GM20000 (cell line): ENCODE measurements at regions not wholly inside any gene's neighbourhood (a gene's known extent, or its start where the extent isn't known, plus 50 kb on each side); places are given as distances from the start of the nearest gene placed in this dataset.

Experiments used
- DNase-seq: peaks from one replicate; pipeline ENCODE4 v3.0.0; 2012; ENCODE audit warnings: low spot score
- TF ChIP-seq, protein P1 (sequence below): IDR thresholded peaks from 2 replicates; pipeline ENCODE4 v1.5.1; 2012; ENCODE audit warnings: mild to moderate bottlenecking, control low read depth; ENCODE audit errors: extremely low read depth, missing control alignments

DNA sequence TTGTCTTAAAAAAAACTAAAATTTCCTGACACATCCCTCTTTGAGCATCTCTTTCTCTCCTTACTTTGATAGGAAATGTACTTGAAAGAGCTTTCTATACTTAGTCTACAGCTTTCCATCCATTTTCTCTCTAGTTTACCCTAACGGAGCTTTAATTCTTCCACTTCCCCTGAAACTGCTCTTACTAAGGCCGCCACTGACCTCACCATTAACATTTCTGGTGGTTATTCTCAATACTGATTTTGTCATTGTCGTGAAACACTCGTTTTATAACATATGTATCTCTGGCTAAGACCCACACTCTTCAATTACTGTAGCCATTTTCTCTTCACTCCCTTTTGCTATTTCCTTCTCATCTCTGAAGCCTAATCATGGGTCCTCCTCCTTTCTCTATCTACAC, 262.0 kb upstream of the FERD3L start:
- no peak for DNase-seq
- TF ChIP-seq, protein P1, sequence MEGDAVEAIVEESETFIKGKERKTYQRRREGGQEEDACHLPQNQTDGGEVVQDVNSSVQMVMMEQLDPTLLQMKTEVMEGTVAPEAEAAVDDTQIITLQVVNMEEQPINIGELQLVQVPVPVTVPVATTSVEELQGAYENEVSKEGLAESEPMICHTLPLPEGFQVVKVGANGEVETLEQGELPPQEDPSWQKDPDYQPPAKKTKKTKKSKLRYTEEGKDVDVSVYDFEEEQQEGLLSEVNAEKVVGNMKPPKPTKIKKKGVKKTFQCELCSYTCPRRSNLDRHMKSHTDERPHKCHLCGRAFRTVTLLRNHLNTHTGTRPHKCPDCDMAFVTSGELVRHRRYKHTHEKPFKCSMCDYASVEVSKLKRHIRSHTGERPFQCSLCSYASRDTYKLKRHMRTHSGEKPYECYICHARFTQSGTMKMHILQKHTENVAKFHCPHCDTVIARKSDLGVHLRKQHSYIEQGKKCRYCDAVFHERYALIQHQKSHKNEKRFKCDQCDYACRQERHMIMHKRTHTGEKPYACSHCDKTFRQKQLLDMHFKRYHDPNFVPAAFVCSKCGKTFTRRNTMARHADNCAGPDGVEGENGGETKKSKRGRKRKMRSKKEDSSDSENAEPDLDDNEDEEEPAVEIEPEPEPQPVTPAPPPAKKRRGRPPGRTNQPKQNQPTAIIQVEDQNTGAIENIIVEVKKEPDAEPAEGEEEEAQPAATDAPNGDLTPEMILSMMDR = no peak

DNA sequence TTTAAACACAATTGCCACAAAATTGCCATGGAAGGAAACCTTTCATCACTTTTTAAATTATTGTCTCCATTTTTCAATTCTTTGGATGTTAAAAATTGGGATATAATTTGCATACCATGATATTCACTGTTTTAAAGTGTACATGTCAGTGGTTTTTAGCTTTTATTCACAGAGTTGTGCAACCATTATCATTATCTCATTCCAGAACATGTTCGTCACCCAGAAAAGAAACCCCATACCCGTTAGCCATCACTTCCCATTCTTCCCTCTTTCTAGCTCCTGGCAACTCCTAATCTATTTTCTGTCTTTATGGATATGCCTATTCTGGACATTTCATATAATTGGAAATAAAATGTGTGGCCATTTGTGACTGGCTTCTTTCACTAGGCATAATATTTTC, 260.3 kb upstream of the FERD3L start:
- TF ChIP-seq, protein P1 = no peak

DNA sequence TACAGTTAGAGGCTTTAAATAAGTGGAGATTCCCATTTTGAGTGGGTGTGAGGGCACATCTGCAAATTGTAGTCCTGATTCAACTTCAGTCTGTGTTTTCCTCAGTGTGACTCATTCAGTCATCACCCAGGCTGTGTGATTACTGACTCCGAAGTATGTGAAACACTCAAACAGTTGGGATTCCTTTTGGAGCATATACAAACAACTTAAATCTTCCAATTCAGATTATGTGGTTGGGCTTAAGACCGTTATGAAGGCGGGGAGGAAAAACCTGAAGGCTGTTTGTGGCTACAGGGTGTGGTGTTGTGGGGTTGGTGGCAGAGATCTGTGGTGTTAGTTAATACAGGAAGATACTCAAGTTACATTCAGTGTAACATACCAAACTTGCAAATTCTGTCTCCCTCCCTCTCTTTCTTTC, 259.7 kb upstream of the FERD3L start:
- TF ChIP-seq, protein P1 = no peak
- DNase-seq = no peak

More for the DNA sequence above, 260.3 kb upstream of the FERD3L start:
- DNase-seq = no peak

DNA sequence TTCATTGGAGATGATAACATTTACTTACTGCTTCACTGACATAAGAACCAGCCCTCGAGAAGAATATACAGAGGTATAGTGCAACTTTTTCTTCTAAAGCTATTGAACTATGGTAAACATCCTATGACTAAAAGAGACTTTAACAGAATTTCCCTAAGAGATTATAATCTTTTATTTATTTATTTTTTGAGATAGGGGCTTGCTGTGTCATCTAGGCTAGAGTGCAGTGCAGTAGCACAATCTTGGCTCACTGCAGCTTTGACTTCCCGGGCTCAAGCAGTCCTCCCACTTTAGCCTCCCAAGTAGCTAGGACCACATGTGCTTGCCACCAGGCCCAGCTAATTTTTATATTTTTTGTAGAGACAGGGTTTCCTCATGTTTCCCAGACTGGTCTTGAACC, 258.5 kb upstream of the FERD3L start:
- DNase-seq = no peak
- TF ChIP-seq, protein P1 = no peak

DNA sequence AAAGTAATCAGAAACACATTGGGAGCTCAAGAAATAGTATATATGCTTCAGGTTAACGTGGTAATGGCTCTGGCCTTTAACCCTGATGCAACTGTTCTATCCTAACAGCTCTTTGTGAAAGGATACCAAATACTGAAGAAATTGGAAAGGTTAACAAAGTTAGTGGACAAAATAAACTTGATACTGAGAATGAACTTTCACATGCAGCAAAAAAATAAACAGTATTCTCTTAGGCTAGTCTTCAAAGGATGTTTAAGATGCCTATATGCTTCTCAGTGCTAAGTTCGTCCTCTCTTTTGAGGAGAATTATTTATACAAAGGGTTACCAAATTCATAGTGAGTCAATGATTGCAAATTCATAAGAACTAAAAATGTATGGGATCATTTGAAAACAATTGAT, 256.2 kb upstream of the FERD3L start:
- TF ChIP-seq, protein P1 = no peak
- DNase-seq = no peak

DNA sequence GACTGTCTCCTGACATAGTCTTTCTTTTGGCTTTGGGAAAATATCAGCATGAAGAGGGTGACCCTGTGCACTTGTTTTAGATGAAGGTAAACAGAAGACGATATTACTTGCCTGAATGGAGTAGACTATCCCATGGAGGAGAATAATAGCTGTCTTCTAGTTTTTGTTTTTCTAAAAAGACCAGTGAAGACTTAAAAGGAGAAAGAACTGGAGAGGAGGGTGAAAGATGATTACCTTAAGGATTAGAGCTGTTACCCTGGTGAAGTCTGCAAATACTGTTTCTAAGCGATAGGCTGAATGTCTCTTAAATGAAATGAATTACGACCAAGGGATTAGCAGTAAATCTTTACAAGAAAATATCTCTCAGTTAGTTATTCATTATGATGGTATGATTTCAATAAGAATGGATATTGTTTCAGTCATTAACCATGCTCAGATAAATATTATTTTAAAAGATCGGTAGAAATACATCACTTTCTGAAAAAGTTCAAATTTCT, 255.6 kb upstream of the FERD3L start:
- no peak for DNase-seq
- TF ChIP-seq, protein P1 = no peak

DNA sequence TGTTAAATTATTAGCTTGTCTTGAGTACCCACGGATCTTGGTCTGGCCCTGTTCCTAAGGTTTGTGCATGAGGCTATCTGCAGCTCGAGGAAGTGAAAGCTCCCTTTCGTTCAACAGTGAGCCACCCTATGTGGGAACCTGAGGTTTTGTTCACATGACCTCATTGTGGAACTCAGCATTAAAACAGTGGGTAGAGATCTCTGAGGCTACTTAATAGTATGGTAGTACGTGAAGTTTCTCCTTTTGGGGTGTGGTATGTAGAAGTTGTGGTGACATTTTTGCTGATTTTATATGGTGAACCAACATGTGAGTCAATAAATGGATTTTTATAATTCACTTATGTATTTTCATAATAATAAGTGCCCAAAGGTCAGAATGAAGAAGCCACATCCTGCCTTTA, 252.7 kb upstream of the FERD3L start:
- TF ChIP-seq, protein P1 = no peak
- peak; percentile 18 for DNase-seq
